Neural crest cell (in vitro differentiated cells): ENCODE measurements at regions not wholly inside any gene's neighbourhood (a gene's known extent, or its start where the extent isn't known, plus 50 kb on each side); places are given as distances from the start of the nearest gene placed in this dataset.

Experiments used
- DNase-seq: peaks from one replicate; pipeline ENCODE4 v3.0.0; 2021; ENCODE audit warnings: low read depth, mixed read lengths, low spot score
- H3K27ac Mint-ChIP-seq: one replicate; pipeline ENCODE4 v1.8.0; 2021; ENCODE audit warnings: mild to moderate bottlenecking, mixed read lengths; ENCODE audit not compliant: unreplicated experiment
- H3K27me3 Mint-ChIP-seq: 2 replicates; pipeline ENCODE4 v1.8.0; 2021; ENCODE audit warnings: low read depth, mild to moderate bottlenecking, mixed read lengths
- H3K36me3 Mint-ChIP-seq: 2 replicates; pipeline ENCODE4 v1.8.0; 2021; ENCODE audit warnings: low read depth, mild to moderate bottlenecking, mixed read lengths
- H3K4me1 Mint-ChIP-seq: 2 replicates; pipeline ENCODE4 v1.8.0; 2021; ENCODE audit warnings: mixed read lengths
- H3K4me3 Mint-ChIP-seq: one replicate; pipeline ENCODE4 v1.8.0; 2021; ENCODE audit warnings: mild to moderate bottlenecking, mixed read lengths
- H3K9me3 Mint-ChIP-seq: 2 replicates; pipeline ENCODE4 v1.8.0; 2021; ENCODE audit warnings: mixed read lengths
- CTCF ChIP-seq: fragments of 200-600 bp; sonication (generic); conservative IDR thresholded peaks from 2 replicates; pipeline ENCODE4 v1.5.0; 2021; ENCODE audit warnings: antibody characterized with exemption, mild to moderate bottlenecking

- DNase-seq: no peak
- H3K4me1 Mint-ChIP-seq: peaks cover 4% of the 10 kb centered on the region
- H3K36me3 Mint-ChIP-seq: peaks cover 12% of the 10 kb centered on the region
- H3K27me3 Mint-ChIP-seq: no peaks in the 10 kb centered on the region
- no peak overlapping the region for H3K4me3 Mint-ChIP-seq
- no peak overlapping the region for H3K27ac Mint-ChIP-seq
- peaks cover 22% of the 10 kb centered on the region for H3K9me3 Mint-ChIP-seq
- no peak for TF ChIP-seq CTCF
Observed at GRCh38 chr7:52980129-52980528, 55.3 kb upstream of the POM121L12 start.

- Mint-ChIP-seq H3K27me3 (no peaks in the 10 kb centered on the region), H3K4me1 (no peaks in the 10 kb centered on the region), H3K27ac (no peak overlapping the region), H3K36me3 (no peaks in the 10 kb centered on the region), H3K9me3 (peaks cover 2% of the 10 kb centered on the region), H3K4me3 (no peak overlapping the region)
- TF ChIP-seq CTCF: no peak
- no peak for DNase-seq
Observed at GRCh38 chr7:52973126-52973525, 62.3 kb upstream of the POM121L12 start.

GRCh38 chr7:52962402-52963076 is 72.9 kb upstream of the POM121L12 start:
- H3K4me1 Mint-ChIP-seq: peaks cover 20% of the 10 kb centered on the region
- no peak for TF ChIP-seq CTCF
- no peak overlapping the region for H3K27ac Mint-ChIP-seq
- peaks cover 3% of the 10 kb centered on the region for H3K9me3 Mint-ChIP-seq
- H3K36me3 Mint-ChIP-seq: no peaks in the 10 kb centered on the region
- no peaks in the 10 kb centered on the region for H3K27me3 Mint-ChIP-seq
- no peak for DNase-seq
- H3K4me3 Mint-ChIP-seq: no peak overlapping the region

- no peaks in the 10 kb centered on the region for H3K36me3 Mint-ChIP-seq
Observed at GRCh38 chr7:52961084-52961483, 74.3 kb upstream of the POM121L12 start.

GRCh38 chr7:52959878-52960660 is 75.4 kb upstream of the POM121L12 start:
- H3K36me3 Mint-ChIP-seq: no peaks in the 10 kb centered on the region
- H3K9me3 Mint-ChIP-seq: peaks cover 3% of the 10 kb centered on the region
- TF ChIP-seq CTCF: no peak
- no peak overlapping the region for H3K27ac Mint-ChIP-seq
- no peak for DNase-seq
- H3K4me1 Mint-ChIP-seq: peaks cover 20% of the 10 kb centered on the region
- no peaks in the 10 kb centered on the region for H3K27me3 Mint-ChIP-seq
- no peak overlapping the region for H3K4me3 Mint-ChIP-seq

More at GRCh38 chr7:52961084-52961483, 74.3 kb upstream of the POM121L12 start:
- no peak overlapping the region for H3K4me3 Mint-ChIP-seq
- H3K27ac Mint-ChIP-seq: no peak overlapping the region
- no peaks in the 10 kb centered on the region for H3K27me3 Mint-ChIP-seq
- DNase-seq: no peak
- H3K9me3 Mint-ChIP-seq: peaks cover 3% of the 10 kb centered on the region
- no peak for TF ChIP-seq CTCF
- peaks cover 20% of the 10 kb centered on the region for H3K4me1 Mint-ChIP-seq
